SK-N-SH (cell line): ENCODE measurements at regions not wholly inside any gene's neighbourhood (a gene's known extent, or its start where the extent isn't known, plus 50 kb on each side); places are given as distances from the start of the nearest gene placed in this dataset.

Source experiments
- CTCF ChIA-PET: fragments of 300-600, 350-600 bp; formaldehyde crosslinking; extraction: SDS; loops from one replicate; lab custom pipeline; 2021; lab: Yijun Ruan, JAX
- POLR2A ChIA-PET: fragments of 350-600 bp; sonication (Branson Sonifier 250); formaldehyde crosslinking; extraction: SDS; loops from one replicate; lab custom pipeline; 2020; ENCODE audit warnings: antibody characterized with exemption, inconsistent platforms; lab: Yijun Ruan, JAX
- DNase-seq: peaks from one replicate; pipeline ENCODE4 v3.0.0; 2012
- H2AFZ ChIP-seq: fragments of 200-600 bp; sonication (generic); 2 replicates; pipeline ENCODE4 v1.8.1; 2016; ENCODE audit warnings: antibody characterized with exemption, mild to moderate bottlenecking, low read depth
- H3F3A ChIP-seq: fragments of 200-600 bp; sonication (generic); replicated peaks from 2 replicates; pipeline ENCODE3; 2016; ENCODE audit warnings: antibody characterized with exemption, mild to moderate bottlenecking; ENCODE audit not compliant: insufficient read depth
- H3K27ac ChIP-seq, 2 experiments: fragments of 200-500 bp in 1 of 2; fragments of 200-600 bp in 1 of 2; sonication (Bioruptor generic) in 1 of 2; sonication (generic), shearing (Covaris generic) in 1 of 2; 2 replicates each; pipeline versions ENCODE4 v1.5.1 to v1.6.1; 2014 to 2016; ENCODE audit warnings: low read depth in 2 of 2, inconsistent platforms in 1 of 2, low read length in 1 of 2, mild to moderate bottlenecking in 1 of 2, mixed read lengths in 1 of 2
- H3K27me3 ChIP-seq: fragments of 200-600 bp; sonication (generic), shearing (Covaris generic); 2 replicates; pipeline ENCODE4 v1.6.1; 2016; ENCODE audit warnings: mixed run types; ENCODE audit not compliant: insufficient read depth
- H3K36me3 ChIP-seq, 2 experiments: fragments of 200-500 bp in 1 of 2; fragments of 200-600 bp in 1 of 2; sonication (Bioruptor generic) in 1 of 2; sonication (generic) in 1 of 2; replicated peaks in 1 of 2; 2 replicates each; pipeline versions ENCODE3 to v1.5.1; 2014 to 2016; ENCODE audit warnings: low read length in 1 of 2, mild to moderate bottlenecking in 1 of 2; ENCODE audit not compliant: insufficient read depth in 2 of 2, control insufficient read depth in 1 of 2
- H3K4me1 ChIP-seq, 2 experiments: fragments of 200-500 bp in 1 of 2; fragments of 200-600 bp in 1 of 2; sonication (Bioruptor generic) in 1 of 2; sonication (generic), shearing (Covaris generic) in 1 of 2; 2 replicates each; pipeline versions ENCODE4 v1.5.1 to v1.6.1; 2014 to 2016; ENCODE audit warnings: low read depth in 1 of 2, low read length in 1 of 2, mixed run types in 1 of 2; ENCODE audit not compliant: insufficient read depth in 2 of 2, control insufficient read depth in 1 of 2
- H3K4me2 ChIP-seq: fragments of 200-600 bp; sonication (generic), shearing (Covaris generic); 2 replicates; pipeline ENCODE4 v1.6.1; 2017; ENCODE audit warnings: mixed run types
- H3K4me3 ChIP-seq, 2 experiments: fragments of 200-500 bp in 1 of 2; fragments of 200-600 bp in 1 of 2; sonication (Bioruptor generic) in 1 of 2; sonication (generic), shearing (Covaris generic) in 1 of 2; 2 replicates each; pipeline versions ENCODE4 v1.5.1 to v1.8.1; 2014 to 2016; ENCODE audit warnings: low read depth in 2 of 2, inconsistent platforms in 1 of 2, low read length in 1 of 2, mild to moderate bottlenecking in 1 of 2, mixed read lengths in 1 of 2, moderate library complexity in 1 of 2
- H3K79me2 ChIP-seq: fragments of 200-600 bp; sonication (generic); 2 replicates; pipeline ENCODE4 v1.8.1; 2017; ENCODE audit warnings: mild to moderate bottlenecking; ENCODE audit not compliant: insufficient read depth
- H3K9ac ChIP-seq: fragments of 200-600 bp; sonication (generic); 2 replicates; pipeline ENCODE4 v1.6.1; 2017; ENCODE audit warnings: mixed run types
- H3K9me2 ChIP-seq: fragments of 200-600 bp; sonication (generic); 2 replicates; pipeline ENCODE4 v1.6.1; 2017; ENCODE audit warnings: mixed run types
- H3K9me3 ChIP-seq: fragments of 200-600 bp; sonication (generic); 2 replicates; pipeline ENCODE4 v1.6.1; 2017; ENCODE audit warnings: mixed run types, mild to moderate bottlenecking, moderate library complexity
- H4K20me1 ChIP-seq: fragments of 200-600 bp; sonication (generic); 2 replicates; pipeline ENCODE4 v1.6.1; 2017; ENCODE audit warnings: mild to moderate bottlenecking, mixed run types; ENCODE audit not compliant: insufficient read depth
- EP300 ChIP-seq, 2 experiments: IDR thresholded peaks; 2 replicates each; pipeline versions ENCODE4 v1.4.0 to v1.6.1; 2012; ENCODE audit warnings: borderline replicate concordance in 1 of 2, low read depth in 1 of 2, low read length in 1 of 2
- EZH2phosphoT487 ChIP-seq: fragments of 200-600 bp; sonication (generic); IDR thresholded peaks from 2 replicates; pipeline ENCODE4 v1.6.1; 2017; ENCODE audit warnings: low read depth, mixed run types, mild to moderate bottlenecking, antibody characterized with exemption, moderate library complexity, borderline replicate concordance
- FOXJ3 ChIP-seq: sonication (generic); formaldehyde crosslinking; IDR thresholded peaks from 2 replicates; pipeline ENCODE4 v1.5.1; 2020; ENCODE audit warnings: mild to moderate bottlenecking, missing genetic modification reagents
- FOXM1 ChIP-seq: IDR thresholded peaks from 2 replicates; pipeline ENCODE4 v1.4.0; 2012; ENCODE audit warnings: low read depth, mild to moderate bottlenecking
- GABPA ChIP-seq: IDR thresholded peaks from 2 replicates; pipeline ENCODE4 v1.4.0; 2012; ENCODE audit warnings: low read depth, mild to moderate bottlenecking
- GATA2 ChIP-seq: sonication (generic); formaldehyde crosslinking; IDR thresholded peaks from 2 replicates; pipeline ENCODE4 v1.5.0; 2020; ENCODE audit warnings: mild to moderate bottlenecking, missing genetic modification reagents
- JUND ChIP-seq: IDR thresholded peaks from 2 replicates; pipeline ENCODE4 v1.4.0; 2012
- NRF1 ChIP-seq: IDR thresholded peaks from 2 replicates; pipeline ENCODE4 v1.6.1; 2012; ENCODE audit warnings: low read depth, mild to moderate bottlenecking, low read length
- RAD21 ChIP-seq: IDR thresholded peaks from 2 replicates; pipeline ENCODE4 v1.6.1; 2012; ENCODE audit warnings: mild to moderate bottlenecking, low read length
- SMC3 ChIP-seq: IDR thresholded peaks from 2 replicates; pipeline ENCODE4 v1.6.1; 2012; ENCODE audit warnings: low read depth, low read length, improper control_type of control experiment
- TAF1 ChIP-seq: IDR thresholded peaks from 2 replicates; pipeline ENCODE4 v1.6.1; 2012; ENCODE audit warnings: low read depth, mild to moderate bottlenecking, low read length, moderate library complexity, borderline replicate concordance
- TCF12 ChIP-seq: IDR thresholded peaks from 2 replicates; pipeline ENCODE4 v1.4.0; 2012
- YY1 ChIP-seq: IDR thresholded peaks from 2 replicates; pipeline ENCODE4 v1.4.0; 2012; ENCODE audit warnings: low read depth, mild to moderate bottlenecking
- WGBS: methylation state at CpG from one replicate; pipeline ENCODE4 v1.1.6; 2017; ENCODE audit warnings: low lambda C conversion rate; 5-methylcytosine and 5-hydroxymethylcytosine counted together
- TF ChIP-seq, protein P1 (sequence below): fragments of 150-350 bp; IDR thresholded peaks from 2 replicates; pipeline ENCODE4 v1.6.1; 2016; ENCODE audit warnings: mild to moderate bottlenecking, low read depth, low read length
- TF ChIP-seq, protein P2 (sequence below): IDR thresholded peaks from 2 replicates; pipeline ENCODE4 v1.4.0; 2012; ENCODE audit warnings: low read depth
- TF ChIP-seq, protein P3 (sequence below): IDR thresholded peaks from 2 replicates; pipeline ENCODE4; 2012
- TF ChIP-seq, protein P4 (sequence below): IDR thresholded peaks from 2 replicates; pipeline ENCODE4 v1.6.1; 2012; ENCODE audit warnings: mild to moderate bottlenecking, low read depth, low read length, moderate library complexity
- TF ChIP-seq, protein P5 (sequence below): fragments of 150-350 bp; IDR thresholded peaks from 2 replicates; pipeline ENCODE4 v1.6.1; 2017; ENCODE audit warnings: antibody characterized with exemption, low read length, low read depth, borderline replicate concordance
- TF ChIP-seq, protein P6 (sequence below): fragments of 200-600 bp; sonication (generic); IDR thresholded peaks from 2 replicates; pipeline ENCODE4 v1.6.1; 2017; ENCODE audit warnings: antibody characterized with exemption, mild to moderate bottlenecking, moderate library complexity
- TF ChIP-seq, protein P7 (sequence below): IDR thresholded peaks from 2 replicates; pipeline ENCODE4 v1.4.0; 2012; ENCODE audit warnings: low read depth, borderline replicate concordance

DNA sequence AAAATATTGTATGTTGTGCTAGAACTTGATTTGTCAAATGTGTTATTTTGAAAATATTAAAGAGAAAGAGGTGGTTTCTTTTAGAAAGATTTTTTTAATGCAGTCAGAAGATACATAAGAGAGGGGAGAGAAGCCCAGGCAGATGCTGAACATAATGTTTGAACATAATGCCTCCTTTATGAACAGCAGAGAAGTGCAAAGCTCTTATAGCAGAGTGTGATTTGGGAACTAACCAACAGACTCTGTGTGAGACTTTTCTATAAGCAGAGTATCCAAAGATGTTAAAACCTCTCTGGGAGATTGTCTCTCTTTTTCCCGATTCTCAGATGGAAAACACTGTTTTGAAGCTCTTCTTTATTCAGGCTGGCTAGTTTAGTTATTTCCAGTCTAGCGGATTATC lies 1274.1 kb upstream of the SPRY2 start:
- H3K79me2 ChIP-seq = no peaks in the 10 kb centered on the region
- ChIA-PET CTCF (interaction anchor here (1.6 kb wide), 1 partner anchor 445 kb away, joined by 4 read pairs; no protein-coding TSS in a partner anchor), POLR2A (no interaction called here)
- H3K9me2 ChIP-seq = no peaks in the 10 kb centered on the region
- H3K27me3 ChIP-seq = no peaks in the 10 kb centered on the region
- no peaks in the 10 kb centered on the region for H3K36me3 ChIP-seq
- no peak for DNase-seq
- H2AFZ ChIP-seq = no peak overlapping the region
- no peaks in the 10 kb centered on the region for H3K9me3 ChIP-seq
- TF ChIP-seq JUND (no peak), RAD21 (no peak), TAF1 (no peak), TCF12 (no peak), EZH2phosphoT487 (no peak), FOXM1 (no peak), NRF1 (no peak), GABPA (no peak), EP300 (IDR thresholded peaks at IDR 0.05; ENCODE audit: borderline replicate concordance in 1 of 2, low read depth in 1 of 2, low read length in 1 of 2) (no peak), GATA2 (CRISPR knock-in tag) (no peak), SMC3 (no peak), YY1 (no peak), FOXJ3 (CRISPR knock-in tag) (no peak)
- TF ChIP-seq, protein P1, sequence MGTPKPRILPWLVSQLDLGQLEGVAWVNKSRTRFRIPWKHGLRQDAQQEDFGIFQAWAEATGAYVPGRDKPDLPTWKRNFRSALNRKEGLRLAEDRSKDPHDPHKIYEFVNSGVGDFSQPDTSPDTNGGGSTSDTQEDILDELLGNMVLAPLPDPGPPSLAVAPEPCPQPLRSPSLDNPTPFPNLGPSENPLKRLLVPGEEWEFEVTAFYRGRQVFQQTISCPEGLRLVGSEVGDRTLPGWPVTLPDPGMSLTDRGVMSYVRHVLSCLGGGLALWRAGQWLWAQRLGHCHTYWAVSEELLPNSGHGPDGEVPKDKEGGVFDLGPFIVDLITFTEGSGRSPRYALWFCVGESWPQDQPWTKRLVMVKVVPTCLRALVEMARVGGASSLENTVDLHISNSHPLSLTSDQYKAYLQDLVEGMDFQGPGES = no peak
- TF ChIP-seq, protein P2, sequence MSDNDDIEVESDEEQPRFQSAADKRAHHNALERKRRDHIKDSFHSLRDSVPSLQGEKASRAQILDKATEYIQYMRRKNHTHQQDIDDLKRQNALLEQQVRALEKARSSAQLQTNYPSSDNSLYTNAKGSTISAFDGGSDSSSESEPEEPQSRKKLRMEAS = no peak
- TF ChIP-seq, protein P3, sequence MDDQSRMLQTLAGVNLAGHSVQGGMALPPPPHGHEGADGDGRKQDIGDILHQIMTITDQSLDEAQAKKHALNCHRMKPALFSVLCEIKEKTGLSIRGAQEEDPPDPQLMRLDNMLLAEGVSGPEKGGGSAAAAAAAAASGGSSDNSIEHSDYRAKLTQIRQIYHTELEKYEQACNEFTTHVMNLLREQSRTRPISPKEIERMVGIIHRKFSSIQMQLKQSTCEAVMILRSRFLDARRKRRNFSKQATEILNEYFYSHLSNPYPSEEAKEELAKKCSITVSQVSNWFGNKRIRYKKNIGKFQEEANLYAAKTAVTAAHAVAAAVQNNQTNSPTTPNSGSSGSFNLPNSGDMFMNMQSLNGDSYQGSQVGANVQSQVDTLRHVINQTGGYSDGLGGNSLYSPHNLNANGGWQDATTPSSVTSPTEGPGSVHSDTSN = no peak
- TF ChIP-seq, protein P4, sequence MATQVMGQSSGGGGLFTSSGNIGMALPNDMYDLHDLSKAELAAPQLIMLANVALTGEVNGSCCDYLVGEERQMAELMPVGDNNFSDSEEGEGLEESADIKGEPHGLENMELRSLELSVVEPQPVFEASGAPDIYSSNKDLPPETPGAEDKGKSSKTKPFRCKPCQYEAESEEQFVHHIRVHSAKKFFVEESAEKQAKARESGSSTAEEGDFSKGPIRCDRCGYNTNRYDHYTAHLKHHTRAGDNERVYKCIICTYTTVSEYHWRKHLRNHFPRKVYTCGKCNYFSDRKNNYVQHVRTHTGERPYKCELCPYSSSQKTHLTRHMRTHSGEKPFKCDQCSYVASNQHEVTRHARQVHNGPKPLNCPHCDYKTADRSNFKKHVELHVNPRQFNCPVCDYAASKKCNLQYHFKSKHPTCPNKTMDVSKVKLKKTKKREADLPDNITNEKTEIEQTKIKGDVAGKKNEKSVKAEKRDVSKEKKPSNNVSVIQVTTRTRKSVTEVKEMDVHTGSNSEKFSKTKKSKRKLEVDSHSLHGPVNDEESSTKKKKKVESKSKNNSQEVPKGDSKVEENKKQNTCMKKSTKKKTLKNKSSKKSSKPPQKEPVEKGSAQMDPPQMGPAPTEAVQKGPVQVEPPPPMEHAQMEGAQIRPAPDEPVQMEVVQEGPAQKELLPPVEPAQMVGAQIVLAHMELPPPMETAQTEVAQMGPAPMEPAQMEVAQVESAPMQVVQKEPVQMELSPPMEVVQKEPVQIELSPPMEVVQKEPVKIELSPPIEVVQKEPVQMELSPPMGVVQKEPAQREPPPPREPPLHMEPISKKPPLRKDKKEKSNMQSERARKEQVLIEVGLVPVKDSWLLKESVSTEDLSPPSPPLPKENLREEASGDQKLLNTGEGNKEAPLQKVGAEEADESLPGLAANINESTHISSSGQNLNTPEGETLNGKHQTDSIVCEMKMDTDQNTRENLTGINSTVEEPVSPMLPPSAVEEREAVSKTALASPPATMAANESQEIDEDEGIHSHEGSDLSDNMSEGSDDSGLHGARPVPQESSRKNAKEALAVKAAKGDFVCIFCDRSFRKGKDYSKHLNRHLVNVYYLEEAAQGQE = no peak
- TF ChIP-seq, protein P5, sequence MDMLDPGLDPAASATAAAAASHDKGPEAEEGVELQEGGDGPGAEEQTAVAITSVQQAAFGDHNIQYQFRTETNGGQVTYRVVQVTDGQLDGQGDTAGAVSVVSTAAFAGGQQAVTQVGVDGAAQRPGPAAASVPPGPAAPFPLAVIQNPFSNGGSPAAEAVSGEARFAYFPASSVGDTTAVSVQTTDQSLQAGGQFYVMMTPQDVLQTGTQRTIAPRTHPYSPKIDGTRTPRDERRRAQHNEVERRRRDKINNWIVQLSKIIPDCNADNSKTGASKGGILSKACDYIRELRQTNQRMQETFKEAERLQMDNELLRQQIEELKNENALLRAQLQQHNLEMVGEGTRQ = no peak
- TF ChIP-seq, protein P6, sequence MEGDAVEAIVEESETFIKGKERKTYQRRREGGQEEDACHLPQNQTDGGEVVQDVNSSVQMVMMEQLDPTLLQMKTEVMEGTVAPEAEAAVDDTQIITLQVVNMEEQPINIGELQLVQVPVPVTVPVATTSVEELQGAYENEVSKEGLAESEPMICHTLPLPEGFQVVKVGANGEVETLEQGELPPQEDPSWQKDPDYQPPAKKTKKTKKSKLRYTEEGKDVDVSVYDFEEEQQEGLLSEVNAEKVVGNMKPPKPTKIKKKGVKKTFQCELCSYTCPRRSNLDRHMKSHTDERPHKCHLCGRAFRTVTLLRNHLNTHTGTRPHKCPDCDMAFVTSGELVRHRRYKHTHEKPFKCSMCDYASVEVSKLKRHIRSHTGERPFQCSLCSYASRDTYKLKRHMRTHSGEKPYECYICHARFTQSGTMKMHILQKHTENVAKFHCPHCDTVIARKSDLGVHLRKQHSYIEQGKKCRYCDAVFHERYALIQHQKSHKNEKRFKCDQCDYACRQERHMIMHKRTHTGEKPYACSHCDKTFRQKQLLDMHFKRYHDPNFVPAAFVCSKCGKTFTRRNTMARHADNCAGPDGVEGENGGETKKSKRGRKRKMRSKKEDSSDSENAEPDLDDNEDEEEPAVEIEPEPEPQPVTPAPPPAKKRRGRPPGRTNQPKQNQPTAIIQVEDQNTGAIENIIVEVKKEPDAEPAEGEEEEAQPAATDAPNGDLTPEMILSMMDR = no peak
- TF ChIP-seq, protein P7, sequence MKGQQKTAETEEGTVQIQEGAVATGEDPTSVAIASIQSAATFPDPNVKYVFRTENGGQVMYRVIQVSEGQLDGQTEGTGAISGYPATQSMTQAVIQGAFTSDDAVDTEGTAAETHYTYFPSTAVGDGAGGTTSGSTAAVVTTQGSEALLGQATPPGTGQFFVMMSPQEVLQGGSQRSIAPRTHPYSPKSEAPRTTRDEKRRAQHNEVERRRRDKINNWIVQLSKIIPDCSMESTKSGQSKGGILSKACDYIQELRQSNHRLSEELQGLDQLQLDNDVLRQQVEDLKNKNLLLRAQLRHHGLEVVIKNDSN = no peak
- no peak overlapping the region for H3K27ac ChIP-seq
- H3F3A ChIP-seq = no peaks in the 10 kb centered on the region
- H3K4me2 ChIP-seq = no peak overlapping the region
- H4K20me1 ChIP-seq = no peaks in the 10 kb centered on the region
- WGBS = 28% methylated on average over 2 of the region's 2 CpGs
- H3K9ac ChIP-seq = no peak overlapping the region
- no peaks in the 10 kb centered on the region for H3K4me1 ChIP-seq
- H3K4me3 ChIP-seq = no peak overlapping the region
